DOHH2 (cell line): ENCODE measurements at regions not wholly inside any gene's neighbourhood (a gene's known extent, or its start where the extent isn't known, plus 50 kb on each side); places are given as distances from the start of the nearest gene placed in this dataset.
"Not testable (repeated sequence)": the region's sequence is repeated elsewhere in the genome, so short reads cannot be mapped to it uniquely, and the experiment has no call there.

Experiments
- H3F3A ChIP-seq: fragments of 200-600 bp; sonication (generic), shearing (Covaris generic); 2 replicates; pipeline ENCODE4 v1.6.0; 2016; ENCODE audit warnings: antibody characterized with exemption, mild to moderate bottlenecking; ENCODE audit not compliant: control insufficient read depth, insufficient read depth
- H3K27ac ChIP-seq: fragments of 200-600 bp; sonication (generic); 2 replicates; pipeline ENCODE4 v1.5.1; 2014; ENCODE audit warnings: low read depth, mild to moderate bottlenecking, low read length, moderate library complexity
- H3K27me3 ChIP-seq: fragments of 200-600 bp; sonication (generic); 2 replicates; pipeline ENCODE4 v1.6.1; 2014; ENCODE audit warnings: mild to moderate bottlenecking, low read length, mixed read lengths; ENCODE audit not compliant: control insufficient read depth
- H3K36me3 ChIP-seq: fragments of 200-600 bp; sonication (generic); 2 replicates; pipeline ENCODE4 v1.6.1; 2014; ENCODE audit warnings: mild to moderate bottlenecking, low read length, moderate library complexity, mixed read lengths; ENCODE audit not compliant: control insufficient read depth
- H3K4me1 ChIP-seq: fragments of 200-600 bp; sonication (generic); 2 replicates; pipeline ENCODE4 v1.6.1; 2014; ENCODE audit warnings: mild to moderate bottlenecking, low read length, mixed read lengths; ENCODE audit not compliant: control insufficient read depth
- H3K4me2 ChIP-seq: fragments of 200-600 bp; sonication (generic); 2 replicates; pipeline ENCODE4 v1.6.0; 2014; ENCODE audit warnings: mild to moderate bottlenecking, low read length, moderate library complexity
- H3K4me3 ChIP-seq: fragments of 200-600 bp; sonication (generic); 2 replicates; pipeline ENCODE4 v1.5.1; 2014; ENCODE audit warnings: mild to moderate bottlenecking, low read length, mixed read lengths
- H3K79me2 ChIP-seq: fragments of 200-600 bp; sonication (generic); 2 replicates; pipeline ENCODE4 v1.6.1; 2014; ENCODE audit warnings: mild to moderate bottlenecking, low read length, mixed read lengths; ENCODE audit not compliant: control insufficient read depth
- H3K9me2 ChIP-seq: fragments of 200-600 bp; sonication (generic); replicated peaks from 2 replicates; pipeline ENCODE4 v1.6.1; 2014; ENCODE audit warnings: mild to moderate bottlenecking, low read length, mixed read lengths; ENCODE audit not compliant: control insufficient read depth
- H3K9me3 ChIP-seq: fragments of 200-600 bp; sonication (generic); 2 replicates; pipeline ENCODE4 v1.6.1; 2014; ENCODE audit warnings: antibody characterized with exemption, low read length, mixed read lengths; ENCODE audit not compliant: control insufficient read depth, insufficient read depth
- H4K20me1 ChIP-seq: fragments of 200-600 bp; sonication (generic); 2 replicates; pipeline ENCODE4 v1.6.0; 2014; ENCODE audit warnings: low read depth, mild to moderate bottlenecking, antibody characterized with exemption, low read length, moderate library complexity; ENCODE audit not compliant: control insufficient read depth, insufficient read depth
- CTCF ChIP-seq: fragments of 200-600 bp; sonication (generic); IDR thresholded peaks from one replicate; pipeline ENCODE4 v1.5.1; 2014; ENCODE audit warnings: antibody characterized with exemption, mild to moderate bottlenecking, low read depth, low read length; ENCODE audit not compliant: poor library complexity, severe bottlenecking
- EZH2phosphoT487 ChIP-seq: fragments of 200-600 bp; sonication (generic); IDR thresholded peaks from 2 replicates; pipeline ENCODE4 v1.6.1; 2017; ENCODE audit warnings: borderline replicate concordance, mild to moderate bottlenecking, antibody characterized with exemption, low read length, moderate library complexity, mixed read lengths

- Histone ChIP-seq H3K9me2 (no peaks in the 10 kb centered on the region), H3K36me3 (no peaks in the 10 kb centered on the region), H3K9me3 (peaks cover 5% of the 10 kb centered on the region; the same call in 1 of the 2 replicates), H3K4me2 (no peak overlapping the region), H3K27ac (no peak overlapping the region), H3F3A (no peaks in the 10 kb centered on the region), H3K4me1 (no peaks in the 10 kb centered on the region), H3K27me3 (no peaks in the 10 kb centered on the region), H3K79me2 (no peaks in the 10 kb centered on the region), H4K20me1 (no peaks in the 10 kb centered on the region), H3K4me3 (no peak overlapping the region)
- TF ChIP-seq CTCF (no peak), EZH2phosphoT487 (no peak)
Measured at GRCh38 chr10:2886662-2887061, 180.7 kb upstream of the PFKP start.

GRCh38 chr10:2885288-2886278 is 181.8 kb upstream of the PFKP start:
- Histone ChIP-seq H3K36me3 (no peaks in the 10 kb centered on the region), H4K20me1 (no peaks in the 10 kb centered on the region), H3K9me3 (peaks cover 5% of the 10 kb centered on the region; the same call in 1 of the 2 replicates), H3K9me2 (no peaks in the 10 kb centered on the region), H3K4me2 (no peak overlapping the region), H3K4me3 (no peak overlapping the region), H3K4me1 (no peaks in the 10 kb centered on the region), H3K79me2 (no peaks in the 10 kb centered on the region), H3K27me3 (no peaks in the 10 kb centered on the region), H3F3A (no peaks in the 10 kb centered on the region), H3K27ac (no peak overlapping the region)
- no peak for TF ChIP-seq CTCF
- no peak for TF ChIP-seq EZH2phosphoT487

- H3K27ac ChIP-seq, H3K4me3 ChIP-seq, H3K36me3 ChIP-seq, H3K9me2 ChIP-seq, H3K4me1 ChIP-seq, H3K9me3 ChIP-seq, H3K27me3 ChIP-seq, H3K4me2 ChIP-seq, H3F3A ChIP-seq, H4K20me1 ChIP-seq, H3K79me2 ChIP-seq: not testable (repeated sequence)
Measured at GRCh38 chr10:2883983-2884540, 183.3 kb upstream of the PFKP start.

- TF ChIP-seq EZH2phosphoT487 (no peak), CTCF (no peak)
- no peak overlapping the region for H3K27ac ChIP-seq
Measured at GRCh38 chr10:2883238-2883637, 184.1 kb upstream of the PFKP start.

More at GRCh38 chr10:2883238-2883637, 184.1 kb upstream of the PFKP start:
- Histone ChIP-seq H3F3A (no peaks in the 10 kb centered on the region), H3K9me3 (peaks cover 2% of the 10 kb centered on the region; the same call in 1 of the 2 replicates), H3K79me2 (no peaks in the 10 kb centered on the region), H3K27me3 (no peaks in the 10 kb centered on the region), H3K9me2 (no peaks in the 10 kb centered on the region), H3K4me1 (no peaks in the 10 kb centered on the region), H3K4me3 (no peak overlapping the region), H3K36me3 (no peaks in the 10 kb centered on the region), H4K20me1 (no peaks in the 10 kb centered on the region), H3K4me2 (no peak overlapping the region)
